PC-9 (cell line): ENCODE measurements at regions not wholly inside any gene's neighbourhood (a gene's known extent, or its start where the extent isn't known, plus 50 kb on each side); places are given as distances from the start of the nearest gene placed in this dataset.

Experiments
- CTCF ChIP-seq: fragments of 200-600 bp; sonication (generic); conservative IDR thresholded peaks from 2 replicates; pipeline ENCODE4 v1.6.1; 2017; ENCODE audit warnings: mixed run types, antibody characterized with exemption, mild to moderate bottlenecking, moderate library complexity
- EZH2 ChIP-seq: fragments of 200-600 bp; sonication (generic); IDR thresholded peaks from 2 replicates; pipeline ENCODE4 v1.8.0; 2017; ENCODE audit warnings: antibody characterized with exemption, low read depth

- TF ChIP-seq CTCF, result no peak
- no peak for TF ChIP-seq EZH2
Measured at GRCh38 chr1:30449003-30449402, 274.4 kb downstream of the MATN1 start.
